ENCODE measurements at regions not wholly inside any gene's neighbourhood (a gene's known extent, or its start where the extent isn't known, plus 50 kb on each side); places are given as distances from the start of the nearest gene placed in this dataset.

DNA sequence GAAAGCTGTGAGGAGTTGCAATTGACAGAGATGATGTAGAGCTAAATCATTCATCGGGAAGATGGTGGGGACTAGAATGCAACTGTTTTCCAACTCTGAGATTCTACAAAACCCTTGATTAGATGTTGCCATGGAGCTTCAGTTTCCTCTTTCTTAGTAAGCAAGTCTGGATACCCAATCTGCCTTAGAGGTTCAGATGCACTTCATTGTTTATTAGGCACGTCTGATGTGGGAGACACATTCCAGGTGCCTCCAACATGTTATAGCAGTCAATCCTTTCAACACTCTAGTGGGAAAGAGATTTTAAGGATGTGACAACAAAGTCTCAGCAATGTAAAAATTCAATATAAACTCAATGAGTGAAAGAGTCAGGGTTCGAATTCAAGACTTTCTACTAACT, 291.3 kb upstream of the PHYHIPL start:
- DNase-seq, result no peak

DNA sequence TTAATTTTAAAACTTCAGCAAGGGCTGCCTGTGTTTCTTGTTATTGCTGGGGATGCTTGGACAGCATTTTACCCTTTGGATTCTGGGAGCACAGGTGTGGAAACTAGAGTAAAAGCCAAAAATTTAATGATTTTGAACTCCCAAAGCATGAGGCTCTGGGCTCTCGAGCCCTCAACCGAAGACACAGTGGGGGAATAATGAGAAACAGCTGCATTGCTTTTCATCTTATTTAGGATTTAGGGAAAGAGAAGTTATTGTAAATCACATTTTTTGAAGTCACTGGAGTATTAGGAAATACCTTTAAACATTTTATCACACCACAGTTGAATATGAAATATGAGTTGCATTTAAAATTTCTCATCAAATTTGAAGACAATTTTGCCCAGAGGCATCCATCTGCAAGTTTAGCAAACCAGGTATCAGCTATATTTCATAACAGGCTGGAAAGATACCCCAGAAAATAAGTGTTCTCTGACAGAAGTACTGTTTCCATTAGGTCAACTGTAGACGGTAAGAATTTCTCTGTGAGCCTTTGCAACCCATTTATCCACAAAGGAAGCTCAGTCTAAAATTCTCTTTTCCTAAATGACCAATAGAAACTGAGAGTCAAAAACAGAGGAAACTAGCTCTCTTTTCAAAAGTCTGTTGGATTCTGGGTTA, 290.6 kb upstream of the PHYHIPL start:
- DNase-seq, result no peak

DNA sequence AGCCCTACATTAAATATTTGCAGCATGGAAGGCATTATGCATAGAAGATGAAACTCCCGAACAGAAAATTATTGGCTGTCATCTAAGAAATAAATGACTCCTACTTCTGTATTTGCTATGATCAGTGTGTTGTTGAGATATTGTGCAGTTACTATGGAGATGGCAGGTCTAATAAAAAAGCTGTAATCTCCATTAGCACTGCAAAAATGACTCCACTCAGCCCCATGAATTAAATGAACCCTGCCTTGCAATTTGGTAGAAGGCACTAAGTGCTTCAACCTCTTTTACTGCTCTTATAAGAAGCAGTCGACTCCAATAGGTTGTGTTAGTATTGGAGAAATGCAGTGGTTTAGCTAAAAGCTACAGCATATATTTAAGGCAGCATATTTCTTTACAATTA, 290.0 kb upstream of the PHYHIPL start:
- DNase-seq, result no peak

DNA sequence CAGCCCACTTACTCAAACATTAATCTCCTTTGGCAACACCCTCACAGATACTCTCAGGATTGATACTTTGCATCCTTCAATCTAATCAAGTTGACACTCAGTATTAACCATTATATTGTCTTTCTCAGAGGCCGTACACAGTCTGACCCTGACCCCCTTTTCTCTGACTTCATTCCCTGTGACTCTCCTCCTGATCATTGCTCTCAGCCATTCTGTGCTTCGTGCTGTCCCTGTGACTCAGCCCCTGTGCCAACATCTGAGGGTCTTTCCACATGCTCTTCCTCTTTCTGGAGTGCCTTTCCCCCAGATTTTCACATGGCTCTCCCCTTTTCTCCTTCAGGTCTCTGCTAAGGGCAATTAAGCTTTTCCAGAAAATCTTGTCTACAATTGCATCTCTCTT, 289.0 kb upstream of the PHYHIPL start:
- no peak for DNase-seq

DNA sequence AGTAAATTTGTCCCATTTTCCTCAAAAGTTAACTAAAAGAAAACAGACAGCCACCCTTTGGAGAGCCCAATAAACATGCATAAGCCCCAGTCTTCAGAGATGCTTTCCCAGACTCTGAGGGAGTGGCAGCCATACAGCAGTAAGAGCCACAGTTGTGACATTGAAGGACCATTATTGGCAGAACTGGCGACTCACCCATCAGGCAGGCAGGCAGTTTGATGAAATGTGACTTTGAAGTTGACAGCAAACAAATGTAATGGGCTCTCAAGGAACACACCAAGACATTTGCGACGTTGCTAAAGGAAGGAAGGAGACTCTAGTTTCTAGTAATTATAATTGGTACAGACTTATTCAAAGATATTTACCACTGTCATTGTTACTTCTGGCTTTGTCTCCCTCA, 287.5 kb upstream of the PHYHIPL start:
- no peak for DNase-seq

DNA sequence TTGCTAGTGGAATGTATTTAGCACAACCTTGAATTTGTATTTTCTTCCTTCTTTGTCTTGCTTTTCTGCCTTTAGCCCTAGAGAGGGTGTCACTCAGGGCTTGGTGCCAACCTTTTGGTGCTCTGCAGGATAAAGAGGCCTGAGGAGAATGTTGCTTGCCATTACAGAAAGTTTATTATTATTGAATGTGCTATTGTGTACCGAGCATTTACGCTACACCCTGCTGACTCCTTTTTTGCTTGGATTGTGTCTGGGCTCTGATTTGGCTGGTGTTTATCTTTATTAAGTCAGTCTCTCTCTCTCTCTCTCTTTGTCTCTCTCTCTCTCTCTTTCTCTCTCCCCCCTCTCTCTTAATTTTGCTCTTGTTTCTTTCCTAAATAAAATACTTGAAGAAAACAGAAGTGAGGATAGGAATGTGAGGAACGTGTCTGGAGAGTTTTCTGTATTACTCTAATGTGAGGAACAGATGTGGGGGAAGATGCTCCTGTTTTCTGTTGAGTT, 284.4 kb upstream of the PHYHIPL start:
- DNase-seq, result no peak

DNA sequence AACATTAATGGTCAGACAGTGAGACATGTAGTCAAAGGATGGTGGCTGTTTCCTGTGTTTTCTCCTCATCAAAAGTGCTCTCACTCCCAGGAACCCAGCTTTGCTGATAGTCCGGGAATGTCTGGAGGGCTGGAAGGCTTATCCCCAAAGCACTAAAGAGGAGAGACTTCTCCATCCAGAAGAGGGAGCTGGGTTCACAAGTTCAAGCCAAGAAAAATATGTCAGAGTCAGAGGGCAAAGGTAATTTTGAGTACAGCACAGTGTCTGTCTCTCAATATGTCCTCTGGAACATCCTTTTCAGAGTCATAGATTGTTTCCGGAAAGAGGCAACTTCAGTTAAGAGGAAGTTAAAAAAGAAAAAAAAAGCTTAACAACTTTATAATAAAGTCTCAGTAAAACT, 281.5 kb upstream of the PHYHIPL start:
- no peak for DNase-seq

DNA sequence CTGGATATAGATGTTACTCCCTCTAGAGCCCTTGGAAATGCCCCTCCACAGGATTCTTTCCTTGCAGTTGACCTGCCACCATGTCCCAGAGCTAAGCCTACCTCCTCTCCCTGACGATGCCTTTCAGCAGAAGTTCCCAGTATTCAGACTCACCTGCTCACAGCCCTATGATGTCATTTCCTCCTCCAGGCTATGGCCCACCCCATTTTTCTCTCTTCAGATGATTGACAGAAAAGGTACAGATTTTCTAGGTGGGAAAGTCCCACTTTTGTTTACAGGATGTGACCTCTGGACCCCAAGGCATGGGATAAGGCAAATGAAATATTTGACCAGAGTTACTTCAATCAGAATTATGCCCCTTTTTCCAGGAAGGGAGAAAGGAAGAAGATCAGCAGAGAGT, 280.2 kb upstream of the PHYHIPL start:
- no peak for DNase-seq

DNA sequence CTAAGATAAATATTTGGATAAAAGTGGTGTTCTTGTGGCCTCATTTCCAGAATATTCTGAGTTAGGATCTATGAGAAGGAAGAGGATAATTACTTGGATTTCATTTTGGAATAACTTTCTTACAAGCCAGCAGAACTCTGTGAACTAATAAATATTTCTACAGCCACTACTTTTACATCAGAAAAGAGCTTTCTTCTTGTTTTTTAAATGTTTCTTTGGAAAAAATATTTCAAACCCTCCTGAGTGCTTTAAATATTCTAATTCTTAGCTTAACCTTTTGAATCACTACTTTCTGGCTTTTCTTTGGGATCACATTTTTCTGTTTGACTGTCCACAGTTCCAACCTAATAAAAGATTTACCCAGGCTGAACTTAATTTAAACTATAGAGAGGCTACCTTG, 279.2 kb upstream of the PHYHIPL start:
- DNase-seq, result no peak

DNA sequence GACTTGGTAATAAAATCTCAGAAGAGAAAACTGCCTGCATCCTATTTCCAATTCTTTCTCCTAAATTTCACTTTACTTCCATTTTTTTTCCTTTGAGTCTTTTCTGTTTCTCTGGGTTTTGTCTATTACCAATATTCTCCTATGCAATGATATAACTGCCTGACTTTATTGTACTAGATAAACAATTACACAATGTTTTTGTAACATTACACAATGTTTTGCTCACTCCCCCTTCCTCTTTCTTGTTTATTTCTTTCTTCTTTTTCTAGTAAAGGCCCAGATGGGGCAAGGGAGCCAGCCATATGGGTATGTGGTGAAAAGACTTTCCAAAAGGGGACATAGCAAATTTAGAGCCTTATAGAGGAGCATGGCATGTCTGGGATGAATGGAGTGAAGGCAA, 278.7 kb upstream of the PHYHIPL start:
- DNase-seq, result no peak

DNA sequence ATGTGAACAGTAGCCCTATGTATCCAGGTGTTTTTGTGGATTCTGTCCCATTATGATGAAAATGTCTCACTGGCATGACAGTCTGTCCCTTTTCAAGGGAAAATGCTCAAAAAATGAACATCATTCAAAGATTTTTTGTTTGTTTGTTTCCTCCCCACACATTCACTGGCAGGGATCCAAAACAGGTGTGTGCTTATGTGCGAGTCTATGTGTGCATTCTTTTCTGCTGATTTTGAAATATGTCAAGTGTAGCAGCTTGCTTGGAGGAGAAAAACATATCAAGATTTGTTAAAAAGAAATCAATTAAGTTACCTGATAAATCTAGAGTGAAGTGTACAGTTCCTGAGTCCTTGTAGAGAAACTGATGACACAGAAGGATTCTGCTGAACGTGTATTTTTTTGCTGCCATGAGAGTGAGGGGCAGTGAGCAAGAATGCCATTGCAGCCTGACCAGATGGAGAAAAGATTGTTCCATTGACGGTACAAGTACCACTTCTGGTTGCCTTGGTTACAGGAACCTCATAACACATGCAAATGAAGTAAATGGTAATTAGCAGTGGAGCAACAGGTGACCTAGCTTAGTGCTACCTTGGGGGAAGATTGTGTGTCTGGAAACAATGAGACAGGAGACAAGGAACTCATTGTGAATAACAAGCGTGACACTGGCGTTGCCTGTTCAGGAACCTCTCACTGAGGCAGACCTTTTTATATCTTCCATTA, 277.4 kb upstream of the PHYHIPL start:
- no peak for DNase-seq

DNA sequence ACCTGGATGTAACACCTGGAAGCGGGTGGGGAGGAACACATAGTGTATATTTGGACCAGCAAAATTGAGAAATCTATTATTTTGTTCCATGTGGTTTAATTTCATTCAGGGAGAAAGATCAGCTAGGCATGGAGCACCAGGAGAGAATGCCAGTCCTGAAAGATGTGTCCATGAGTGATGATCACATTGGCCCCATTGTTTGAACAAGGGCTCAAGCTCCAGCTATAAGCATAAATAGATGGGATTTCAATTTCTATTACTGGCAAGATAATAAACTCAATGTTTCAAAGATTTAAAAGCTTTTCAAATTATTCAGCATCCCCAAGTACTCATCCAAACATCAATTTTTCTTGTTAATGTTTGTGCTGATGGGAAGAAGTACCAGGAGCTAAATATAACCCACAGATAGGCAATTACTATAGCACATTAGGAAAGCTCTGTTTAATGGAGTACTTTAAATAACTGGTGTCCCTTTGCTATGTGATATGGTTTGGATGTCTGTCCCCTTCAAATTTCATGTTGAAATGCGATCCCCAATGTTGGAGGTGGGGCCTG, 275.3 kb upstream of the PHYHIPL start:
- no peak for DNase-seq

DNA sequence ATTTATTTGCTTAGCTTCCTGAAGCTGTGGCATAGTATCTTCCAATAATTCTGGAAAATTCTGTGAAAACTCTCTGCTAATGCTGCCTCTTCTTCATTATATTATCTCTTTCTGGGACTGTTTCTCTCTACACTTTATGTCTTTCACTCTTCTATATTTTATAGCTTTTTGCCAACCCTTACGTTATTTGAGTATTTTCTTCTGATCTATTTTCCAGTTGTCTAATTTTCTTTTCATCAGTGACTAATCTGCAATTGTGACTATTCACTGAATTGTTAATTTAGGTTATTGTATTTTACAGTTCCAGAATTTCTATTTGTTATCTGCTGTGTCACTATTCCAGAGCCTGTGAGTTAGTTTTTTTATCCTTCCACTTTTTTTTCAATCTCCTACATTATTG, 273.4 kb upstream of the PHYHIPL start:
- DNase-seq, result no peak

DNA sequence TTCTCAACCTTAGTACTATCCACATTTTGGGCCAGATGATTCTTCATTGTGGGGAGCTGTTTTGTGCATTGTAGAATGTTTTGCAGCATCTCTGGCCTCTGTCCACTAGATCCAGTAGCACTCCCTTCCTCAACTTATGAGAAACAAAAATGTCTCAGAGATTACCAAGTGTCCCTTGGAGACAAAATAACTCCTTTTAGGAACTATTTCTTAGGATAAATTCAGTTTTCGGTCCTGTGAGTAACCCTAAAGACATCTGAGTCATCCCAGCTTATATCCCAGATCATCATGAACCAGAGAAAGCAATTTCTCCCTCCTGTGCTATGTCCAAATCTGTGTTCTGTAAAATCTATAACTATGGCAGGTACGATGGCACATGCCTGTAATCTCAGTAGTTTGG, 266.6 kb upstream of the PHYHIPL start:
- DNase-seq, result no peak

DNA sequence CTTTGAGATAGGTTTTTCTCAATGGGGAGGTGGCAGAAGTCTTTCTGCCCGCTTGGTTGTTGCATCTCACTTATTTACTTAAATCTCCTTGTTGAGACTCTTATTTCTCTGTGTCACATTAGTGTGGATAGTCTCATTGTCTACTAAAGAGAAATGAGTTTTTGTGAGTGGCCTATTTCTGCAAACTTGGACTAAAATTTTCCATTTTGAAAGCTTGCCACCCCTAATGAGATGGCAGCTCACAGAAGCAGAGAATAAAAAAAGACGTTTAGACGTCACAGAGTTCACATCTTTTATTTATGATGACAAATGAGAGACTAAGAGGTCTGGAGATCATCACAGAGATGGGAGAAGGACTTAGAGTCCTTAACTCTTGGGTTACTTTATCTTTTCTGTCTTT, 262.7 kb upstream of the PHYHIPL start:
- no peak for DNase-seq

DNA sequence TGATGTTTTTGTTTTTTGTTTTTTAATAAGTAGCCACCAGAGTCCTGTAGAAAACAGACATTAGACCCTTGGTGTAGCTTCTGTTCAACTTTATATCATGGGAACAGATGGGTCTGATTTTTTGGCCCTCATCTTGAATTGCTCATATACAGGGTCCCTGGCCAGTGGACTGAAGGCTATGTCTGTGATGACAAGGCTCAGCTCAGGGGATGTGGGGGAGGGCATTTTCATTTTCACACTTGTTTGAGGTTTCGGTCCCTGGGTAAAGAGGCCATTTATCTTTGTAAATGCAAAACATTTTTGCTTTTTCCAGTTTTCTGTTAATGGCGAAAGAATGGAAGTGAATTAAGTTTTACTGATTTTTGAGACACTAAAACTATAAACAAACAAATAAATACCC, 257.6 kb upstream of the PHYHIPL start:
- DNase-seq, result no peak

DNA sequence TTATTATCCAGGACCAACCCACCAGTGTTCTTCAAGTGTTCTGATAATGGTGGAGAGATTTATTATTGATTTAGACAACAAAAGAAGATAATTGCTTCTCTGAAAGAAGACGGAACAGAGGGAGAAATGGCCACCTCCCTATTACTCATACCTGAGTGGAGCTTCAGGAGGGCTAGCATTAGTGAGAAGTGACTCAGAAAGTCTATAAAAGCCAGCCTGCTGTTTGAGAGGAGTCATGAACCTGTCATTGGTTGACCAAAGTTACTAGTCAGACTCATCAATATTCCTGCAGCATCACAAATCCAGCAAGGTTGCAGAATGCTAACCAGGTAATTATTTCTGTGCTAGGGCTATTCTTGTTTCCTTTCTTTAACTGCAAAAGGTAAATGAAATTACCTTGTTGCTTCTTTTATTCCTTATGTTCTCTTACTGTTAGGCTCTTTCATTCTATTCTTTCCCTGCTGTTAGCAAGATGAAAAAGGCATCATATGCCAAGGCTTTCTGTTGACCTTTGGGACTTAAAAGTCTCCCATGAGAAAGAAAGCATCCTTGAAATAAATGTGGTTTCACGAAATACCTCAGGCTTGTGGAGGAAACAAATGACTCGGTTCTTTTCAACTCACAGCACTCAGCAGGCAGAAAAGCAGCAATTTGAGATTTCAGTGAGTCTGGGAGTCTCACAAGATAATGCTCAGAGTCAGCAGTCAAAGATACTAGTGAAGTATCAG, 256.4 kb upstream of the PHYHIPL start:
- DNase-seq, result no peak

DNA sequence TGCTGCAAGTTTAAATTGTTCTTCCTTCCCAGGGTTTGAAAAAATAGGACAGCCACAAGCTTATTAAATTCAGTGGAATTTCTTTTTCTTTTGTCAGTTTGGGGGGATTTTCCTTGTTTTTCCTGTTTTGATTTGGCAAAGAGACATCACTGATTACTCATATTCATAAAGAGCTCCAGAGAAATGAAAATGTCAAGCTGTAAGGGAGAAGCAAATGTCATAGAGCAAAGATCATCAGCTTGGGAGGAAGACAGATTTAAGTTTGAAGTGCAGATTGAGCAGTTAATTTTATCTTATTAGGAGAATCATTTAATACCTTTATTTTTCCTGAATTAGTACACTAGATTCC, 255.8 kb upstream of the PHYHIPL start:
- DNase-seq, result no peak

DNA sequence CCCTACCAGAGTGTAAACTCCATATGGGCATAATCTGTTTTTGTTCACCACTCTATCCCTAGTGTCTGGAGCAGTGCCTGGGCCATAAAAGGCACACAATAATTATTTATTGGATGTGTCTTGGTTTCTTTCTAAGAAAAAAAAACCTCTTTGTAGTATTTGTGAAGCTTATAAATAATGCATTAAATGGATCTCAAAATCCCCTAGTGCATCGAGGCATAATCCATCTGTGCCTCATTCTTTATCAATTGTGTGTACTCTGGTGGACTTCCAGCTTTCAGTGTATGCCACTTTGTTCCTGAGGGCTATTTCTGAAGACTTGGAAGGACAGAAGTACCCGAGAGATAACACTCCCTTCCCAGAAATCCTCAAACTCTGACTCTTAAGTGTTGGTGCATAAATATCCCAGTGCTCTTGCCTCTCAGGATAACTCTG, 255.0 kb upstream of the PHYHIPL start:
- DNase-seq, result no peak

DNA sequence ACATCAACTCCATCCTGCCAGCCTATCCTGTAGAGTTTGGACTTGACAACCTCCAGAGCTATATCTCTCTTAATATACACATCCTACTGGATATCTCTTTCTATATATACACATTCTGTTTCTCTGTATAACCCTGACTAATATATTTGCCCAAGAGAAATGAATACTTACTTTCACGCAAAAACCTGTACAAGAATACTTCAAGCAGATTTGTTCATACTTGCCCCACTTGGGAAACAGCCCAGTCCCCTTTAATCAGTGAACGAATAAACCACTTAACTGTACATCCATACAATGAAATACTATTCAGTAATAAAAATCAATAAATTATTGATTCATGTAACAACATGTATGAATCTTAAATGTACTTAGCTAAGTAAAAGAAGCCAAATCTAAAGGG, 251.1 kb upstream of the PHYHIPL start:
- DNase-seq, result no peak

DNA sequence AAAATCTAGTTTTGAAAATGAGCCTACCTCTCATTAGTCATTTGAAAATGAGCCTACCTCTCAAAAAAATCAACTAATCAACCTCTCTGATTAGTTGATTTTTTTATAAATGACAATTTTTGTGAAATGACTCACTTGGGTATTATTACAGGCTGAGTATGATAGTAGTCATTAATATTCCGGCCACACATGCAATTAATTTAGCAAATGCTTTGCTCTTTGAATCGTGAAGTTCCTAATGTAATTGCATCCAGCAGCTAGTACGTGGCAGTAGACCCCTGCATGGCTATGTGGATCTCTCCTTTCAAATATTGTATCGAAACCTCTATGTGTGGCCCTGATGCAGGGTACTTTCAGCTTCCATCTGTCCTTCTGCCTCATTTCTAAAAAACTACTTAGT, 245.9 kb upstream of the PHYHIPL start:
- DNase-seq, result no peak

DNA sequence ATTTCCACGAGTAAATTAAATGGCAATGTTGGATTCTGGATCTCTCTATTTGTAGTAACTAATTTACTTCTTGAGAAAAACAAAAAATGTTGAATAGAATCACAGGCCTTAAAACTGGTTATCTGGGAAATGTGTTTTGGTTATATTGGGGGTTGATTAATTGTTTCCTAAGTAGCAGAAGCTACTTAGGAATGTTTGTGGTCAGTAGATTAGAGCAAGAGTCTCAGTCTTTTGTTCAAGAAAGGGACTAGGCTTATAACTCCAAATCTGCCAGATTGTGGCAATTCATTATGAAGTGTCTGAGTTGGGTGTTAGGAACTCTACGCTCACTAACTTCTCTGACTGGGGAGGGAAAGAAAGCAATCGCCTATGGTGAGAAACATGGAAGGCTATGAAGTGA, 244.3 kb upstream of the PHYHIPL start:
- DNase-seq, result no peak

DNA sequence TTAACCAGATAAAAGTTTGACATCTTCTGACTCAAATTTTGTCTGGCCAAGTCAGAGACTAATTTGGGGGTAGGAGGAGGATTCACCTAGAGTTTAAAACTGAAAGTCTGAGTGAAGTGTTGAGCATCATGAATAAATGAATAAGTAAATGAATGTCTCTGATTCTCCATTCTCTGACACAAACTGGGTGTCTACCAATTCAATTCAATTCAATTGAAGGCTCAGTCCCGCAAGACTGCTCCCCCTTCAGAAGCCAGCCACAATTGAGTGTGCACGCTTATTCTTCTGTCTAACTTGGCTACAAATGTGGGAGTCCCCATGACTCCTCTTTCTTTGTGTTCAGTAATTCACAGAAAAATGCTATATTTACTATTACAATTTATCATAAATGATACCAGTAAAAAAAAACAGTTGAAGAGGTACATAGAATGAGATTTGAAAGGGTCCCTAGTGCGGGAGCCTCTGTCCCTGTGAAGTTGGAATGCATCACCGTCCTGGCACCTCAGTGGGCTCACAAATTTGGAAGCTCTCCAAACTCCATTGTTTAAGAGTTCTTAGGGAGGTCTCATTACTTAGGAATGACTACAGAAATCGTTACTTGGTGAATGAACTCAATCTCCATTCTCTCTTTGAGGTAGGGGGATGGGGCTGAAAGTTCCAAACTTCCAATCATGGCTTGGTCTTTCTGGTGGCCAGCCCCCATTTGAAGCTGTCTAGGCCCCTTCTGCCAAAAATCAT, 243.7 kb upstream of the PHYHIPL start:
- DNase-seq, result no peak

Data from cerebellar nuclear complex (tissue), 1 donor.